ENCODE measurements at regions not wholly inside any gene's neighbourhood (a gene's known extent, or its start where the extent isn't known, plus 50 kb on each side); places are given as distances from the start of the nearest gene placed in this dataset.

GRCh38 chr6:138586638-138587037 is 87.3 kb upstream of the NHSL1 start:
- TF ChIP-seq CTCF (IDR thresholded peaks at IDR 0.05; ENCODE audit: low read depth, low read length, missing input control) (no peak), RAD21 (IDR thresholded peaks at IDR 0.05) (no peak), TAF1 (conservative IDR thresholded peaks at IDR 0.05) (no peak), REST (IDR thresholded peaks at IDR 0.05) (no peak), MAX (IDR thresholded peaks at IDR 0.05) (no peak), SP1 (IDR thresholded peaks at IDR 0.05) (no peak)
